Sigmoid colon (tissue), 4 donors: ENCODE measurements at regions not wholly inside any gene's neighbourhood (a gene's known extent, or its start where the extent isn't known, plus 50 kb on each side); places are given as distances from the start of the nearest gene placed in this dataset.

Source experiments
- EP300 ChIP-seq, 4 donors: sonication (generic); formaldehyde crosslinking; IDR thresholded peaks; one replicate each; pipeline ENCODE4 v1.6.1; 2017; ENCODE audit warnings: antibody characterized with exemption in 4 of 4
- TF ChIP-seq, protein P1 (sequence below), 4 experiments: fragments of 450-650 bp in 3 of 4; fragments of 200-600 bp in 1 of 4; IDR thresholded peaks; one replicate each; pipeline ENCODE4 v1.5.1; 2016 to 2019; ENCODE audit warnings: antibody characterized with exemption in 4 of 4, mild to moderate bottlenecking in 3 of 4, moderate library complexity in 2 of 4

DNA sequence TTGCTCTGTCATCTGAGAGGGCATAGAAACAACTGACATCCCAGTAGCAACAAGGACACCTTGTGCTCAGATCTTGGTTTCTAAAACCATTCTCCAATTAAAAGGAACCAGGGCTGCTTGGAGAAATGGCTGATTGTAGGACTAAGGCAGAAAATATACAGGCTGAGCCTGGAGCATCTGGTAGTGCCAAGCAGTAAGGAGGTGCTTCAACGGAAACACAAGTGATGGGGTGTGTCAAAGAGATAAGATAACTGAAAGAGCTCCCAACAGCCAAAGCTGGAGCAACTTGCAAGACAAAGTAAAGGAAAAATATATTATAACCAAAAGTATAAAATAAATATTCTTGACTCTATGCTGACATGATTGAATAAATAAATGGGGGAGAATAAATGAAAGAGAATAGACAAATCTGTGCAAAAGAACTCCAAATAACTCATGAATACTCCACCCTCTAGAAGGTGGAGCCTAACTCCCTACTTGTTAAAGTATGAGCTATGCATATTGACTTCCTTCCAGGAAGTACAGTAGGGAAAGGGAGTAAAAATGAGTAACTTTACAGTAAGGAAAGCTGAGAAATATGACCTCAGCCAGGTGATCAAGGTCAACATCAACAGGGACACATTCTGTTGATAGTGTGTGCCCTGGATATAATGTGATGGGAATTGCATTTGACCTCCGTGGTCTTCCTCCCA, 162.4 kb downstream of the NOC3L start:
- no peak for TF ChIP-seq EP300 (IDR thresholded peaks at IDR 0.05)
- TF ChIP-seq, protein P1, sequence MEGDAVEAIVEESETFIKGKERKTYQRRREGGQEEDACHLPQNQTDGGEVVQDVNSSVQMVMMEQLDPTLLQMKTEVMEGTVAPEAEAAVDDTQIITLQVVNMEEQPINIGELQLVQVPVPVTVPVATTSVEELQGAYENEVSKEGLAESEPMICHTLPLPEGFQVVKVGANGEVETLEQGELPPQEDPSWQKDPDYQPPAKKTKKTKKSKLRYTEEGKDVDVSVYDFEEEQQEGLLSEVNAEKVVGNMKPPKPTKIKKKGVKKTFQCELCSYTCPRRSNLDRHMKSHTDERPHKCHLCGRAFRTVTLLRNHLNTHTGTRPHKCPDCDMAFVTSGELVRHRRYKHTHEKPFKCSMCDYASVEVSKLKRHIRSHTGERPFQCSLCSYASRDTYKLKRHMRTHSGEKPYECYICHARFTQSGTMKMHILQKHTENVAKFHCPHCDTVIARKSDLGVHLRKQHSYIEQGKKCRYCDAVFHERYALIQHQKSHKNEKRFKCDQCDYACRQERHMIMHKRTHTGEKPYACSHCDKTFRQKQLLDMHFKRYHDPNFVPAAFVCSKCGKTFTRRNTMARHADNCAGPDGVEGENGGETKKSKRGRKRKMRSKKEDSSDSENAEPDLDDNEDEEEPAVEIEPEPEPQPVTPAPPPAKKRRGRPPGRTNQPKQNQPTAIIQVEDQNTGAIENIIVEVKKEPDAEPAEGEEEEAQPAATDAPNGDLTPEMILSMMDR (IDR thresholded peaks at IDR 0.05), result no peak
